CD4-positive, alpha-beta T cell (primary cell): ENCODE measurements at regions not wholly inside any gene's neighbourhood (a gene's known extent, or its start where the extent isn't known, plus 50 kb on each side); places are given as distances from the start of the nearest gene placed in this dataset.

ENCODE experiments used
- ATAC-seq: fragments of 200-7000 bp; cut with Tn5 transposase; one replicate; pipeline ENCODE4 v1.10.0; 2022; ENCODE audit warnings: mild to moderate bottlenecking; ENCODE audit not compliant: poor library complexity
- CTCF ChIA-PET: fragments of 350-600 bp; sonication (Branson Sonifier 250); formaldehyde crosslinking; loops from one replicate; lab custom pipeline; 2021; ENCODE audit warnings: antibody characterized with exemption, inconsistent platforms; lab: Charles Lee
- POLR2A ChIA-PET: fragments of 350-600 bp; sonication (Branson Sonifier 250); formaldehyde crosslinking; loops from one replicate; lab custom pipeline; 2021; ENCODE audit warnings: antibody characterized with exemption, inconsistent platforms; lab: Charles Lee
- DNase-seq, 14 experiments: peaks; one replicate each; pipeline ENCODE4 v3.0.0-alpha.2; 2013 to 2020; ENCODE audit warnings: mixed read lengths in 2 of 14
- H3K27ac ChIP-seq, 2 donors: one replicate each; pipeline versions ENCODE4 v1.5.1 to v1.7.0; 2013; ENCODE audit warnings: low read length in 2 of 2, low read depth in 1 of 2, mild to moderate bottlenecking in 1 of 2
- H3K27me3 ChIP-seq, 2 experiments: 1 replicate in 1 of 2; 2 replicates in 1 of 2; pipeline versions ENCODE4 v1.6.1 to v1.7.0; 2013; ENCODE audit warnings: low read length in 2 of 2, control low read depth in 1 of 2, mild to moderate bottlenecking in 1 of 2, moderate library complexity in 1 of 2; ENCODE audit not compliant: insufficient read depth in 2 of 2, control insufficient read depth in 1 of 2
- H3K36me3 ChIP-seq: one replicate; pipeline ENCODE4 v1.6.1; 2013; ENCODE audit warnings: low read length, control low read depth; ENCODE audit not compliant: insufficient read depth
- H3K4me1 ChIP-seq: one replicate; pipeline ENCODE4 v1.6.1; 2013; ENCODE audit warnings: low read length, control low read depth; ENCODE audit not compliant: insufficient read depth
- H3K4me3 ChIP-seq: one replicate; pipeline ENCODE4 v1.5.1; 2013; ENCODE audit warnings: mild to moderate bottlenecking, low read length, moderate library complexity
- H3K9me3 ChIP-seq, 2 experiments: 1 replicate in 1 of 2; 2 replicates in 1 of 2; pipeline versions ENCODE4 v1.6.1 to v1.7.0; 2013; ENCODE audit warnings: low read length in 2 of 2, mild to moderate bottlenecking in 2 of 2, control low read depth in 1 of 2, moderate library complexity in 1 of 2; ENCODE audit not compliant: control insufficient read depth in 1 of 2, insufficient read depth in 1 of 2
- H3K27ac Mint-ChIP-seq: one replicate; pipeline ENCODE4 v1.8.0; 2020; ENCODE audit warnings: mixed read lengths
- H3K27me3 Mint-ChIP-seq: one replicate; pipeline ENCODE4 v1.8.0; 2021; ENCODE audit warnings: mixed read lengths
- H3K36me3 Mint-ChIP-seq: one replicate; pipeline ENCODE4 v1.8.0; 2021; ENCODE audit warnings: low read depth, mixed read lengths
- H3K4me1 Mint-ChIP-seq: one replicate; pipeline ENCODE4 v1.8.0; 2021; ENCODE audit warnings: low read depth, mixed read lengths
- H3K4me3 Mint-ChIP-seq: one replicate; pipeline ENCODE4 v1.8.0; 2020; ENCODE audit warnings: mild to moderate bottlenecking, mixed read lengths
- H3K9me3 Mint-ChIP-seq: one replicate; pipeline ENCODE4 v1.8.0; 2020; ENCODE audit warnings: mixed read lengths
- CTCF ChIP-seq: fragments of 200-600 bp; IDR thresholded peaks from one replicate; pipeline ENCODE4 v1.8.0; 2022; ENCODE audit warnings: antibody characterized with exemption, mild to moderate bottlenecking
- intact Hi-C, 2 experiments: fragments of 100-400 bp; cut with DNase I in 1 of 2; cut with micrococcal nuclease in 1 of 2; formaldehyde crosslinking; loops; one replicate each; pipeline versions ENCODE4 v1.15.1 to v1.9.0; 2023 to 2025; cut with DNase I, micrococcal nuclease

GRCh38 chr1:4961935-4962645 is 307.7 kb downstream of the AJAP1 start:
- Mint-ChIP-seq H3K4me1 (no peaks in the 10 kb centered on the region), H3K27me3 (peaks cover 16% of the 10 kb centered on the region), H3K36me3 (no peaks in the 10 kb centered on the region), H3K4me3 (no peak overlapping the region), H3K9me3 (no peaks in the 10 kb centered on the region), H3K27ac (no peak overlapping the region)
- DNase-seq (no peak), ATAC-seq (no peak)
- ChIA-PET CTCF (no interaction called here), POLR2A (no interaction called here)
- no peaks in the 10 kb centered on the region for H3K36me3 ChIP-seq
- peaks cover 0 to 3% of the 10 kb centered on the region in 2 experiments for H3K27me3 ChIP-seq
- H3K4me3 ChIP-seq = no peak overlapping the region
- peaks cover 0 to 3% of the 10 kb centered on the region in 2 experiments for H3K9me3 ChIP-seq
- H3K27ac ChIP-seq = no peak overlapping the region
- TF ChIP-seq CTCF = no peak
- intact Hi-C loops = no loop called here
- no peaks in the 10 kb centered on the region for H3K4me1 ChIP-seq

- intact Hi-C loops = no loop called here
These were observed 306.5 kb downstream of the AJAP1 start for GRCh38 chr1:4960782-4961475.

GRCh38 chr1:4960336-4960735 is 305.9 kb downstream of the AJAP1 start:
- Mint-ChIP-seq H3K27me3 (peaks cover 19% of the 10 kb centered on the region), H3K4me1 (no peaks in the 10 kb centered on the region), H3K4me3 (no peak overlapping the region), H3K9me3 (no peaks in the 10 kb centered on the region), H3K36me3 (no peaks in the 10 kb centered on the region), H3K27ac (no peak overlapping the region)
- intact Hi-C loops = no loop called here
- POLR2A ChIA-PET = no interaction called here
- Histone ChIP-seq H3K4me1 (no peaks in the 10 kb centered on the region), H3K4me3 (no peak overlapping the region), H3K27me3 (peaks cover 0 to 3% of the 10 kb centered on the region in 2 experiments), H3K9me3 (peaks cover under 1 to 4% of the 10 kb centered on the region in 2 experiments), H3K27ac (no peak overlapping the region), H3K36me3 (no peaks in the 10 kb centered on the region)
- TF ChIP-seq CTCF = no peak
- ATAC-seq (no peak), DNase-seq (no peak)
- CTCF ChIA-PET = no interaction called here

More at GRCh38 chr1:4960782-4961475, 306.5 kb downstream of the AJAP1 start:
- Histone ChIP-seq H3K36me3 (no peaks in the 10 kb centered on the region), H3K4me1 (no peaks in the 10 kb centered on the region), H3K9me3 (no peaks in the 10 kb centered on the region), H3K27ac (no peak overlapping the region), H3K27me3 (peaks cover 0 to 3% of the 10 kb centered on the region in 2 experiments), H3K4me3 (no peak overlapping the region)
- Mint-ChIP-seq H3K36me3 (no peaks in the 10 kb centered on the region), H3K4me1 (no peaks in the 10 kb centered on the region), H3K4me3 (no peak overlapping the region), H3K9me3 (no peaks in the 10 kb centered on the region), H3K27me3 (peaks cover 19% of the 10 kb centered on the region), H3K27ac (no peak overlapping the region)
- no peak for ATAC-seq
- DNase-seq = no peak
- no peak for TF ChIP-seq CTCF
- ChIA-PET CTCF (no interaction called here), POLR2A (no interaction called here)
